ENCODE measurements at regions not wholly inside any gene's neighbourhood (a gene's known extent, or its start where the extent isn't known, plus 50 kb on each side); places are given as distances from the start of the nearest gene placed in this dataset.

- no peaks in the 10 kb centered on the region for H3K27me3 ChIP-seq (replicated peaks in 1 of 4; ENCODE audit: control extremely low read depth in 1 of 4, control insufficient read depth in 3 of 4, insufficient read depth in 4 of 4, low read length in 3 of 4)
- no peak for TF ChIP-seq EZH2 (IDR thresholded peaks at IDR 0.05; ENCODE audit: borderline replicate concordance, insufficient read depth, low read depth, low read length, poor library complexity, severe bottlenecking)
- no peak for TF ChIP-seq CTCF (IDR thresholded peaks at IDR 0.05)
- H2AFZ ChIP-seq (ENCODE audit: insufficient read depth, low read depth, low read length, poor library complexity, severe bottlenecking): peak overlapping the region; percentile 52
- ATAC-seq (ENCODE audit: low read depth): no peak
- no peak overlapping the region for H3K27ac ChIP-seq (ENCODE audit: low read length in 2 of 2)
- 21% methylated on average over 10 of the region's 11 CpGs for WGBS (ENCODE audit: insufficient coverage)
- ChIA-PET CTCF (no interaction called here), POLR2A (no interaction called here)
- H3K9me3 ChIP-seq (ENCODE audit: control extremely low read depth in 1 of 3, control insufficient read depth in 2 of 3, insufficient read depth in 1 of 3, low read length in 2 of 3): peaks cover 0 to 11% (median 0%) of the 10 kb centered on the region in 3 donors
- H3K4me1 Mint-ChIP-seq: peaks cover 14% of the 10 kb centered on the region
- no peaks in the 10 kb centered on the region for H3K9me3 Mint-ChIP-seq (ENCODE audit: insufficient read depth)
- no peaks in the 10 kb centered on the region for H3K79me2 ChIP-seq (ENCODE audit: control insufficient read depth, insufficient read depth, low read length)
- no peak for DNase-seq
- H3K4me1 ChIP-seq (ENCODE audit: control insufficient read depth in 2 of 2, insufficient read depth in 2 of 2, low read length in 2 of 2): peaks cover 7 to 12% of the 10 kb centered on the region in 2 donors
- intact Hi-C loops (cut with micrococcal nuclease): no loop called here
- no peaks in the 10 kb centered on the region for H4K20me1 ChIP-seq (ENCODE audit: control insufficient read depth, insufficient read depth, low read length, poor library complexity, severe bottlenecking)
- H3K4me3 Mint-ChIP-seq: no peak overlapping the region
- H3K36me3 ChIP-seq (replicated peaks in 1 of 2; ENCODE audit: control extremely low read depth in 1 of 2, control insufficient read depth in 1 of 2, extremely low read depth in 1 of 2, insufficient read depth in 2 of 2, low read length in 1 of 2): no peaks in the 10 kb centered on the region
- no peak overlapping the region for H3K4me2 ChIP-seq (replicated peaks; ENCODE audit: low read depth, low read length, poor library complexity, severe bottlenecking)
- no peak overlapping the region for H3K9ac ChIP-seq (ENCODE audit: low read length)
- peaks cover 4% of the 10 kb centered on the region for H3K27me3 Mint-ChIP-seq
- H3K27ac Mint-ChIP-seq: no peak overlapping the region
- H3K4me3 ChIP-seq (ENCODE audit: control extremely low read depth in 1 of 5, extremely low read depth in 1 of 5, insufficient read depth in 1 of 5, low read depth in 2 of 5, low read length in 4 of 5): no peak overlapping the region
Observed at GRCh38 chr2:62364791-62365528, 141.0 kb downstream of the TMEM17 start.

- H3K4me1 Mint-ChIP-seq: peaks cover 14% of the 10 kb centered on the region
- Histone ChIP-seq H4K20me1 (ENCODE audit: control insufficient read depth, insufficient read depth, low read length, poor library complexity, severe bottlenecking) (no peaks in the 10 kb centered on the region), H3K4me2 (replicated peaks; ENCODE audit: low read depth, low read length, poor library complexity, severe bottlenecking) (peak overlapping the region; percentile 32), H3K9me3 (ENCODE audit: control extremely low read depth in 1 of 3, control insufficient read depth in 2 of 3, insufficient read depth in 1 of 3, low read length in 2 of 3) (peaks cover 0 to 11% (median 0%) of the 10 kb centered on the region in 3 donors), H3K4me1 (ENCODE audit: control insufficient read depth in 2 of 2, insufficient read depth in 2 of 2, low read length in 2 of 2) (peaks cover 7 to 12% of the 10 kb centered on the region in 2 donors), H3K79me2 (ENCODE audit: control insufficient read depth, insufficient read depth, low read length) (no peaks in the 10 kb centered on the region), H3K27ac (ENCODE audit: low read length in 2 of 2) (no peak overlapping the region), H3K4me3 (ENCODE audit: control extremely low read depth in 1 of 5, extremely low read depth in 1 of 5, insufficient read depth in 1 of 5, low read depth in 2 of 5, low read length in 4 of 5) (no peak overlapping the region), H3K27me3 (replicated peaks in 1 of 4; ENCODE audit: control extremely low read depth in 1 of 4, control insufficient read depth in 3 of 4, insufficient read depth in 4 of 4, low read length in 3 of 4) (no peaks in the 10 kb centered on the region), H3K9ac (ENCODE audit: low read length) (no peak overlapping the region), H3K36me3 (replicated peaks in 1 of 2; ENCODE audit: control extremely low read depth in 1 of 2, control insufficient read depth in 1 of 2, extremely low read depth in 1 of 2, insufficient read depth in 2 of 2, low read length in 1 of 2) (no peaks in the 10 kb centered on the region), H2AFZ (ENCODE audit: insufficient read depth, low read depth, low read length, poor library complexity, severe bottlenecking) (no peak overlapping the region)
- CTCF ChIA-PET: no interaction called here
- no peaks in the 10 kb centered on the region for H3K9me3 Mint-ChIP-seq (ENCODE audit: insufficient read depth)
- H3K27ac Mint-ChIP-seq: no peak overlapping the region
- peak overlapping the region; percentile 57 for H3K4me3 Mint-ChIP-seq
- peak; percentile 21 for ATAC-seq (ENCODE audit: low read depth)
- DNase-seq: peak; percentile 16
- H3K27me3 Mint-ChIP-seq: peaks cover 4% of the 10 kb centered on the region
- 67% methylated on average over 5 of the region's 5 CpGs for WGBS (ENCODE audit: insufficient coverage)
- POLR2A ChIA-PET: no interaction called here
- no peak for TF ChIP-seq EZH2 (IDR thresholded peaks at IDR 0.05; ENCODE audit: borderline replicate concordance, insufficient read depth, low read depth, low read length, poor library complexity, severe bottlenecking)
- no peak for TF ChIP-seq CTCF (IDR thresholded peaks at IDR 0.05)
- intact Hi-C loops (cut with micrococcal nuclease): no loop called here
Observed at GRCh38 chr2:62363166-62363565, 142.8 kb downstream of the TMEM17 start.

Measured in B cell (primary cell).